Vagina (tissue), 2 donors: ENCODE measurements at regions not wholly inside any gene's neighbourhood (a gene's known extent, or its start where the extent isn't known, plus 50 kb on each side); places are given as distances from the start of the nearest gene placed in this dataset.
"Not testable (repeated sequence)": the region's sequence is repeated elsewhere in the genome, so short reads cannot be mapped to it uniquely, and the experiment has no call there.

Experiments
- DNase-seq, 2 donors: peaks; one replicate each; pipeline ENCODE4 v3.0.0-alpha.2; 2017; ENCODE audit errors: extremely low spot score in 2 of 2
- H3K27ac ChIP-seq: fragments of 200-600 bp; sonication (generic); one replicate; pipeline ENCODE4 v1.5.1; 2019
- H3K27me3 ChIP-seq: fragments of 200-600 bp; sonication (generic); one replicate; pipeline ENCODE4 v1.5.1; 2019
- H3K36me3 ChIP-seq, 2 donors: fragments of 200-600 bp; sonication (generic); one replicate each; pipeline ENCODE4 v1.5.1; 2017 to 2019
- H3K4me1 ChIP-seq: fragments of 200-600 bp; sonication (generic); one replicate; pipeline ENCODE4 v1.5.1; 2019
- H3K4me3 ChIP-seq, 2 donors: fragments of 200-600 bp; sonication (generic); 1 replicate in 1 of 2; 2 replicates in 1 of 2; pipeline ENCODE4 v1.5.1; 2016 to 2019
- H3K9me3 ChIP-seq: fragments of 200-600 bp; sonication (generic); one replicate; pipeline ENCODE4 v1.5.1; 2019
- POLR2A ChIP-seq, 2 donors: fragments of 450-650 bp; IDR thresholded peaks; one replicate each; pipeline ENCODE4 v1.6.1; 2017; ENCODE audit warnings: antibody characterized with exemption in 2 of 2, mild to moderate bottlenecking in 2 of 2, moderate library complexity in 2 of 2
- POLR2AphosphoS5 ChIP-seq, 2 donors: sonication (generic); formaldehyde crosslinking; IDR thresholded peaks; one replicate each; pipeline ENCODE4 v1.9.0; 2017; ENCODE audit warnings: antibody characterized with exemption in 2 of 2, mild to moderate bottlenecking in 2 of 2, low read depth in 1 of 2; ENCODE audit not compliant: insufficient read depth in 1 of 2
- intact Hi-C: fragments of 100-400 bp; cut with DNase I; formaldehyde crosslinking; loops from one replicate; pipeline ENCODE4 v1.15.1; 2023
- TF ChIP-seq, protein P1 (sequence below), 3 experiments: fragments of 450-650 bp in 2 of 3; fragments of 200-600 bp in 1 of 3; sonication (generic) in 1 of 3; IDR thresholded peaks; one replicate each; pipeline ENCODE4 v1.5.1; 2017 to 2019; ENCODE audit warnings: antibody characterized with exemption in 3 of 3, mild to moderate bottlenecking in 2 of 3, moderate library complexity in 2 of 3

DNA sequence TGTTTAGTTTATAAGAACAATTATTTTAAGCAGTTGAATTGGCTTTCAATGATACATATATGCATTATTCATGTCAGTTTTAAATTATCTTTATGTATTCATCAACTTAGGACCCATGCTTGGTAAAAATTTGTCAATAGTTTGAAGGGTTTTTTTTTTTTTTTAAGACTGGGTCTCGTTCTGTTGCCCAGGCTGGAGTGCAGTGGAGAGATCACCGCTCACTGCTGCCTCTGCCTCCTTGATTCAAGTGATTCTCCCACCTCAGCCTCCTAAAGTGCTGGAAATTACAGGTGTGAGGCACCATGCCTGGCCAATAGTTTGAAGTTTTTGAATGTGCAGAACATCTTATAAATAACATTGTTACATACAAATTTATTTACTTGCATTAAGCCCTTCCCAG lies 1671.0 kb upstream of the B3GALT2 start:
- H3K27me3 ChIP-seq = no peaks in the 10 kb centered on the region
- DNase-seq = no peak
- TF ChIP-seq POLR2A (IDR thresholded peaks at IDR 0.05) (no peak), POLR2AphosphoS5 (IDR thresholded peaks at IDR 0.05; ENCODE audit: insufficient read depth in 1 of 2, low read depth in 1 of 2) (no peak)
- TF ChIP-seq, protein P1, sequence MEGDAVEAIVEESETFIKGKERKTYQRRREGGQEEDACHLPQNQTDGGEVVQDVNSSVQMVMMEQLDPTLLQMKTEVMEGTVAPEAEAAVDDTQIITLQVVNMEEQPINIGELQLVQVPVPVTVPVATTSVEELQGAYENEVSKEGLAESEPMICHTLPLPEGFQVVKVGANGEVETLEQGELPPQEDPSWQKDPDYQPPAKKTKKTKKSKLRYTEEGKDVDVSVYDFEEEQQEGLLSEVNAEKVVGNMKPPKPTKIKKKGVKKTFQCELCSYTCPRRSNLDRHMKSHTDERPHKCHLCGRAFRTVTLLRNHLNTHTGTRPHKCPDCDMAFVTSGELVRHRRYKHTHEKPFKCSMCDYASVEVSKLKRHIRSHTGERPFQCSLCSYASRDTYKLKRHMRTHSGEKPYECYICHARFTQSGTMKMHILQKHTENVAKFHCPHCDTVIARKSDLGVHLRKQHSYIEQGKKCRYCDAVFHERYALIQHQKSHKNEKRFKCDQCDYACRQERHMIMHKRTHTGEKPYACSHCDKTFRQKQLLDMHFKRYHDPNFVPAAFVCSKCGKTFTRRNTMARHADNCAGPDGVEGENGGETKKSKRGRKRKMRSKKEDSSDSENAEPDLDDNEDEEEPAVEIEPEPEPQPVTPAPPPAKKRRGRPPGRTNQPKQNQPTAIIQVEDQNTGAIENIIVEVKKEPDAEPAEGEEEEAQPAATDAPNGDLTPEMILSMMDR (IDR thresholded peaks at IDR 0.05) = no peak
- H3K9me3 ChIP-seq = no peaks in the 10 kb centered on the region
- H3K4me1 ChIP-seq = no peaks in the 10 kb centered on the region
- H3K4me3 ChIP-seq = no peak overlapping the region
- intact Hi-C loops = no loop called here
- H3K36me3 ChIP-seq = no peaks in the 10 kb centered on the region
- H3K27ac ChIP-seq = no peak overlapping the region

DNA sequence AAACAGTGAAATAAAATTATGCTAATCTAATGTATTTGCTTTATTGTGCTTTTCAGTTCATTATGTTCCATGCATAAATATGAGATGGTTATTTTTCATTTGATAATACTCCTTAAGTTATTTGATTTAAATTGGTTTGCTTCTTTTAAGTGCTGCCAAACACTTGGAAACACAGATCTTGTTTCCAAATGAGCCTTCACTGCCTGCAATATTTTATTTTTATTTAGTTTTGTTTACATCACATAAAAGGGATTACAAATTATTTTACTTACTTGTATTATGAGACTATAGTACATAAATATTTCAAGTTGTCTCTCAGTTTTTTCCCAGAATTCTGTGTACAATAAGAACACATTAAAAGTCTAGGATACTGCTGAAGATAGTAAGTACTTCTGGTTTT lies 1662.4 kb upstream of the B3GALT2 start:
- no peaks in the 10 kb centered on the region for H3K27me3 ChIP-seq
- no peak overlapping the region for H3K4me3 ChIP-seq
- H3K27ac ChIP-seq = no peak overlapping the region
- no peaks in the 10 kb centered on the region for H3K36me3 ChIP-seq
- TF ChIP-seq POLR2A (IDR thresholded peaks at IDR 0.05) (no peak), POLR2AphosphoS5 (IDR thresholded peaks at IDR 0.05; ENCODE audit: insufficient read depth in 1 of 2, low read depth in 1 of 2) (no peak)
- TF ChIP-seq, protein P1 (IDR thresholded peaks at IDR 0.05) = no peak
- no peaks in the 10 kb centered on the region for H3K4me1 ChIP-seq
- H3K9me3 ChIP-seq = no peaks in the 10 kb centered on the region
- DNase-seq = no peak
- intact Hi-C loops = no loop called here

DNA sequence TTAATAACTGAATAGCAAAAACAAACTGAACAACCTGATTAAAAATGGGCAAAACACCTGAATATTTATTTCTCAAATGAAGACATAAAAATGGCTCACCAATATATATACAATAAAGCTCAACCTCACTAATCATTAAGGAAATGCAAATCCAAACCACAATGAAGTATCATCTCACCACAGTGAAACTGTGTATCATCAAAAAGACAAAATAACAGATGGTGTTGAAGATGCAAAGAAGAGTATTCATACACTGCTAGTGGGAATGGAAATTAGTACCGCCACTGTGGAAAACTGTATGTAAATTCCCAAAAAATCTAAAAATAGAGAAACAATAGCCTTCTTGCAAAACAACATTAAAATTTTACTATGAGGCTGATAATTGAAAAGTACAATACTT lies 1660.1 kb upstream of the B3GALT2 start:
- no peaks in the 10 kb centered on the region for H3K4me1 ChIP-seq
- TF ChIP-seq, protein P1 (IDR thresholded peaks at IDR 0.05) = no peak
- no peak for TF ChIP-seq POLR2A (IDR thresholded peaks at IDR 0.05)
- TF ChIP-seq POLR2AphosphoS5 (IDR thresholded peaks at IDR 0.05; ENCODE audit: insufficient read depth in 1 of 2, low read depth in 1 of 2) = no peak
- no peak overlapping the region for H3K27ac ChIP-seq
- intact Hi-C loops = no loop called here
- no peaks in the 10 kb centered on the region for H3K9me3 ChIP-seq
- DNase-seq = no peak
- H3K27me3 ChIP-seq = no peaks in the 10 kb centered on the region
- no peak overlapping the region for H3K4me3 ChIP-seq
- H3K36me3 ChIP-seq = no peaks in the 10 kb centered on the region

DNA sequence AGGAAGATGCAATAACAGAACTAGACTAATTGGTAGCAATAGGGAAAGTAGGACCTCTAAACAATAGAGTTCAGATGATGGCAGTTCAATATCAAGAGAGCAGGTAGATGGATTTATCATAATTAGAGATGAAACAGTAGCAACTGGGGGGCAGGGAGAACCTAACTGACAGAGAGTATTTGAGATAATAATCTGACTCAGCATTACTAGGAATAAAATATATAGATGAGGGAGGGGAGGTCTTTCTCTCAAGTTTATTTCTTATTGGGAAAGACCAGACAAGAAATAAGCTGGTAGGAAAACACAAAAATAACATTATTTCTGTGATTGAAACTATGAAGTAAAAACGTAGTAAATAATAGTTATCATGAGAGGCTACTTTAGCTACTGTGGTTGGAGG lies 1656.7 kb upstream of the B3GALT2 start:
- TF ChIP-seq POLR2AphosphoS5 (IDR thresholded peaks at IDR 0.05; ENCODE audit: insufficient read depth in 1 of 2, low read depth in 1 of 2) = no peak
- no peak for TF ChIP-seq POLR2A (IDR thresholded peaks at IDR 0.05)
- TF ChIP-seq, protein P1 (IDR thresholded peaks at IDR 0.05) = no peak
- intact Hi-C loops = no loop called here

DNA sequence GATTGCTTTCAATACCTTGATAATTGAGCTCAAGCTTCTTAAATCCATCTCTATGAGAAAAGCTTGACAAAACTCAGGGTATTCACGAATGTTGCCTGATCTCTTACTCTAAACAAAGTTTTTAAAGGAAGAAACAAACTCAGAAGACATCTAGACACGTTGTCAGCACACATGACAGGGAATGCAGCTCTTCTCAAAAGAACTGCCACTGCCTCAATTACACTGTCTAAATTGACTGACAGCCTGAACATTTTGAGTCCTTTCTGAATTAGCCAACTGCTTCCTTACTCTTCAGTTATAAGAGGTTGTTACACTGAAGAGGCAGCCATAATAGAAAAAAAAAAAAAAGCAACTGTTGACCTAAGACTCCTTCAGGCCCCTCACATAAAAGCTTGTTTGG lies 1646.7 kb upstream of the B3GALT2 start:
- DNase-seq = no peak
- Histone ChIP-seq H3K36me3 (no peaks in the 10 kb centered on the region), H3K4me3 (no peak overlapping the region), H3K27me3 (no peaks in the 10 kb centered on the region), H3K9me3 (no peaks in the 10 kb centered on the region), H3K4me1 (no peaks in the 10 kb centered on the region), H3K27ac (no peak overlapping the region)
- TF ChIP-seq POLR2A (IDR thresholded peaks at IDR 0.05) (no peak), POLR2AphosphoS5 (IDR thresholded peaks at IDR 0.05; ENCODE audit: insufficient read depth in 1 of 2, low read depth in 1 of 2) (no peak)
- TF ChIP-seq, protein P1 (IDR thresholded peaks at IDR 0.05) = no peak
- intact Hi-C loops = no loop called here

More for the DNA sequence above, 1656.7 kb upstream of the B3GALT2 start:
- no peaks in the 10 kb centered on the region for H3K36me3 ChIP-seq
- DNase-seq = no peak
- no peaks in the 10 kb centered on the region for H3K4me1 ChIP-seq
- no peaks in the 10 kb centered on the region for H3K9me3 ChIP-seq
- H3K27me3 ChIP-seq = no peaks in the 10 kb centered on the region
- H3K4me3 ChIP-seq = no peak overlapping the region
- no peak overlapping the region for H3K27ac ChIP-seq

DNA sequence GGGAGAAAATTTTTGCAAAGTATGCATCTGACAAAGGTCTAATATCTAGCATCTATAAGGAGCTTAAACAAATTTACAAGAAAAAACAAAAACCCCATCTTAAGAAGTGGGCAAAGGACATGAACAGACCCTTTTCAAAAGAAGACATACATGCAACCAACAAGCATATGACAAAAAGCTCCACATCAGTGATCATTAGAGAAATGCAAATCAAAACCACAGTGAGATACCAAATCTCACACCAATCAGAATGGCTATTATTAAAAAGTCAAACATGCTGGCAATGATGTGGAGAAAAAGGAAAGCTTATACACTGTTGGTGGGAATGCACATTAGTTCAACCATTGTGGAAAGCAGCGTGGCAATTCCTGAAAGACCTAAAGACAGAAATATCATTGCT lies 1645.2 kb upstream of the B3GALT2 start:
- H3K4me3 ChIP-seq, H3K27ac ChIP-seq, H3K9me3 ChIP-seq, intact Hi-C loops, H3K36me3 ChIP-seq, H3K27me3 ChIP-seq, DNase-seq, H3K4me1 ChIP-seq: not testable (repeated sequence)
